NK-92 treated with Interleukin-12 subunit alpha and Interleukin-12 subunit beta, amount 100 ng/mL, for 24 hours (cell line): ENCODE measurements at regions not wholly inside any gene's neighbourhood (a gene's known extent, or its start where the extent isn't known, plus 50 kb on each side); places are given as distances from the start of the nearest gene placed in this dataset.

Experiments used
- DNase-seq: peaks from one replicate; lab custom pipeline; 2025; lab: John Stamatoyannopoulos, UW

DNA sequence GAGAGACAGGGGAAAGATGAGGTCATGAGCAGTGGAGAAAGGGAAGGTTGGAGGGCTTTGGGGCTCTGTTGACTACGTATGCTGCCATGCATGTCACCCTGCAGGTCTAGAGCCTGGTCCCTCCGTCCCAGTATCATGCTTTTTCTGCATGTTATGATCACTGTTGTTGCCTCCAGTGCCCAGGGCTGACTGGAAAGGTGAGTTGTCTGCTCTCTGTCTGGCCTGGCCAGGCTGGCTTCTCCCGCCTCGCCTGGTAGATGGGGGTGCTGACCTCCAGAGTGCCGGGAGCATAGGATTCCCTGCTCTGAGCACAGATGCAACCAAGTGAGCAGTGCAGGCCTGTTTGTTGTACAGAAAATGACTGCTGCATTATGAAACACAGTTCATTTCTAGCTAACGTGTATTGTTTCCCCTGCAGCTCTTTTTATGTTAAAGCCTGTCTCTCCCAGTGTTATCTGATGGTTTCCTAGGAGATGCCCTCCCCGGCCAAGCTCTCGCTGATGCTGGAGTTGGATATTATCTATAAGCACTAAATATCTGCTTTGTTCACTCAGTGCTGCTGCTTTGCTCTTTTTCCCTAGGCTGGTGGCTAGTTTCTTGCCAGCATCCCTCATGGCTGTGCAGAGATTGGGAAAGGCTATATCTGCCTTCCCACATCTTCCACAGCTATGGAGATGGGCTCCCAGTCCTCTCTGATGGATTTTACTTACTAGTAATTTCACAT, 158.2 kb downstream of the TDRD15 start:
- no peak for DNase-seq

DNA sequence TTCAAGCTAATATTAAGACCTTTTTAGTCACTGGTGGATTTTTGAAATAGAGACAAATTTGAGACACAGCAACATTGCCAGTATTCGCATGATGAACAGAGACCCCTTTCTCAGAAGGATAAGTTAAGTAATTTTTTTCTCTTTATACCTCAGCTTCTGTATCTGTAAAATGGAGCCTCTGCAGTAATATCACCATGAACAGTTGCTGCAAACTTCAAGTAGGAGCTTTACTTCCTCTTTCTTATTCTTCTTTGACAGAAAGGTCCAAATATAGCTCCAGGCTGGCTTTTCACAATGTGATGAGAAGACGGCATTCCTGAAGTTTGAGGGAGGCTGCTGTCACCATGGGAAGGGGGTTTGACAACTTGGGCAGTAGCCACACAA, 158.7 kb downstream of the TDRD15 start:
- DNase-seq: no peak

GRCh38 chr2:21288299-21288698, 164.5 kb downstream of the TDRD15 start:
- DNase-seq: no peak

DNA sequence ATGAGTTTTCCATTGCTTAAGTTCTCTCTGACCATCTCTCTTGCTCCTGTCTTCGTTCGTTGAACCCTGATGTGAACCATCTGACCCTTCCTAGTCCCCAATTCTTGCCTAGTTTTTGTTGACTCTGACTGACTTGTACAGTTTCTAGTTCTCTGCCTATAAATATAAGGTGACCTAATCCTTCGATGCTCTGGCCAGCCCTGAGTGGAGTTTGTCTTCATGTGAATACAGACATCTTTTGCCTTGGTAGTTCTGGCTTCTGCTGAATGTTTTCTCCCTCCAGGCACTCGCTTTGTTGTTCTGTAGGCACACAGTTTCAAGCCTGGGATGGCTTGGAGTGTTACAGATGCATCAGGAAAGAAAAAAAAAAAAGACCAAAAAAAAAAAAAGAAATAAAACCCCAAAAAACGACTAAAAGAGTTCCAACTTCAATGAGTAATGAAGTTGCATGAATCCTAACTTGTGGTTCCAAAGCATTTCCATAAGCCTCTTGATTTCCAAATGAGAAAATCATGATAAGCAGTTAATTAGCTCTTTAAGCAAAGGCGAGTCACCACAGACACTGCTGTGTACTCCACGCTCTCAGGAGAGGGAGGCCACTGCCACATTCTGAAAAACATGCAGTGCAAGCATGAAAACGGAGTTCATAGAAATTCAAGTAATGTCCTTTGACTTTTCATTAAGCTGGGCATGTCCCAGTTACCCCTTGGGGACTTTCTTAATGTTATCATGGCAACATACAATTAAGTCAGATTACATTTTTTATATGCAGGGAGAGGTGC, 165.2 kb downstream of the TDRD15 start:
- DNase-seq: no peak

GRCh38 chr2:21289551-21289950, 165.8 kb downstream of the TDRD15 start:
- no peak for DNase-seq

DNA sequence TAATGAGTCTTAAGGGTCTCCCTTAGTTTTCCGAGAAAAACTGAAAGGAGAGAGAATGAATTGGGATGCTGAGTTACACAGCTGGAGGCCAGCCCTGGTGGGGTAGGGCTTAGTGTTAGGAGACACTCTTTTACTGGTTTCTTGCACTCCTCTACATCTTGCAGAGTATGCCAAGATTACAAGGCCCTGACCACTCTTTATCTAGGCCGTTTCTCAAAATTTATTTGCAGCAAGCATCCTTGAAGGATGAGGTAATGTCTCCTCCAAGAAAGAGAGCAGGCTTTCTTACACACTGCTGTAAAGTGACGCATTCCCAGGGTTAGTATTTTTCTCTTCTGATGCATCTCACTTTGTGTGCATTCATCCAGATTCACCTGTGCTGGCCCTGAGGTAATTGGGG, 166.2 kb downstream of the TDRD15 start:
- no peak for DNase-seq

DNA sequence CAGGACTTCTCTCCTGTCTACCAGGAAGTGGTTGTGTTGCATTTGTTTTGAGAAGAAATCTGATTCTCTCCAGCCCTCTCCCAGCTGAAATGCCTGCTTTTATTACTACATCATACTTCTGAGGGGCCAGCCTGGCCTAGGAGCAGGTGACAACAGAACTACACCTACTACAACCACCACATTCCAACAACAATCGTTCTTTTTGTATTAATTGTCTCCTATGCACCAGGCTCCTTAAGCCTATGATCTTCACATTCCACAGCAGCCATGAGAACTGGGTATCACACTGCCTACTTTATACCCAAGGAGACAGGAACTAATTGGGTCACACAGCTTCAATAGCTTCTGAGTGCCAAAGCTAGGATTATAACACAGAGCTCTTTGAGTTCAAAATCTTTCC, 167.7 kb downstream of the TDRD15 start:
- no peak for DNase-seq

DNA sequence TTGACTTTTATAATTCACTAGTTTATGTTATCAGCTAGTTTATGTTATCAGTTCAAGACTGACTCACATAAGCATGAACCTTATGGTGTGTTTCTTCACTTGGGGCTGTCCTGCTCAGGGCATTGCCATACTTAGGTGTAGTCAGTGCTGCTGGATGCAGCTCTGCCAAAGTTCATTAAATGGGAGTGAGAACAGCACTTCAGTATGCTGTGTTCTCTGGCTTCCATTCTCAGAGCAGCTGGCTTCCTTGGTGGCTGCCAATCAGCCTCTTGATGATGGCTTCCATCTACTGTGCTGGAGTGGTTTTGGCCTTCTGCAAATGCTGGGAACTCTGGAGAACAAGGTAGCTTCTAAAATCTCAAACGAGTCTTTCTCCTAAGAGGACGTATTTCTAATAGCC, 170.7 kb downstream of the TDRD15 start:
- no peak for DNase-seq

GRCh38 chr2:21299411-21299810, 175.6 kb downstream of the TDRD15 start:
- no peak for DNase-seq

GRCh38 chr2:21301871-21302455, 178.2 kb downstream of the TDRD15 start:
- DNase-seq: no peak

DNA sequence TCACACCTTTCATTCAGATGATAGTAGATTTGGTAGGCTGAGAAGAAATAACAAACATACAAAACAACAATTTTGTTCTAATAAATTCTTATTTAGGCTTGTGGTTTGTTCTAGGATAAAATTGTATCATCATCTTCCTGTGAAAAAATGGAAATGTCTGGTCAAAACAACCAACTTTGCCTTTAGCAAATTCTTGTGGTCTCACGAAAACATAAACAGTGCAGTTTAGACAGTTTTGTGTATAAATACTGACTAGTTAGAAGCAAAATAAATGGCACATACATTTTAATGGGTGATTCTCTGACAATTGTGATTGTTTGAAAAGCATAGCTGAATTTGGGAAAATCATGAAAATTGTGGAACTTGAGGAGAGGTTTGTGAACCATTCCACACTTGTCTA, 180.1 kb downstream of the TDRD15 start:
- no peak for DNase-seq

DNA sequence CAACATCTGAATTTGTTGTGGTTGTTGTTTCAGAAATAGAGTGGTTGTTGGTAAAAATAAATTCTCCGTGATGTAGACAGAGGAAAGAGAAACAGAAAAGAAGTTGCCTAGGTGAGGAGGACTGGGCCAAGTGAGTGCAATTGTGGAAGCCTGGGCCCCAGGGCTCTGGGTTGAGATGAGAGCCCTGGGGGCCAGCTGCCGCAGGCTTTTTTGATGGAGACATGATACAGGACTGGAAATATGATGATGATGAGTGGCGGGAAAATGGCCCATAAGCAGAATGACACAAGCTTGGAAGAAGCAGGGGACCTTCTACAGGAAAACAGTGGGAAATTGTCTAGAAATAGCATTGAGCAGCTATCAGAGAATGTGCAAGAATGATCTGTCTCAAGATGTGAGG, 181.8 kb downstream of the TDRD15 start:
- DNase-seq: no peak

DNA sequence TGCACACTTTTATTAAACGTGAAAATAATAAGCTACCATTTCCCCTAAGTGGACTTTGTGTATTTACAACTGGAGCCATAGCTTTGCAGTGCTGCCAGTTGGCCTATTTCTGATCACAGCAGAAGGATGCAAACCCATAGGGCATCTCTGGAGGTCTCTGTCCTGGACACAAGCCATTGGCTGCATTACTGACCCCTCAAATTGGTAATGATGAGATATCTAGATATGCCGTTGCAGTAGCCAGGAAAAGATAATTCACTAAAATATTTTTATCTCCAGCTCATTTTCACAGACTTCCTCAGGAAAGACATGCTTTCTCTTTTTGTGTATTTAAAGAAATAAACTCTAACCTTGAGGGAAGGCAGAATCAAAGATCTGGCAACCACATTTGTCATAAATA, 182.5 kb downstream of the TDRD15 start:
- DNase-seq: no peak

DNA sequence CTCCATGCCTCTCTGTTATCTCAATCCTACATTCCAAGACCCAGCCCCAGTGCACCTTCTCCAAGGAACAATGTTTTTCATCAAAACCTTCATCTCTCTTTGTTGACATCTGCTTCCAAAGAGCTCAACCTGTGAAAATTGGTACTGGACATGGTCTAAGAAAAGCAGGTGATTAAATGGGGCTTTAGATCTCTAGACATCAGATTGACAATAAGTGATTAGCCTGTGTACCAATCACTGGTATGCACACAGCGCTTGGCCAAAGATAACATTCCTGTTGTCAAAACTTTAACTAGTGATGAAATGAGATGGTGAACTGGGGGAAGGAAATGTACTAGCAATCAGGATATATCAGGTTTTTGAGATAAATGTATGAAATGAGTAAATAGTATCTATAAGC, 183.3 kb downstream of the TDRD15 start:
- DNase-seq: no peak

DNA sequence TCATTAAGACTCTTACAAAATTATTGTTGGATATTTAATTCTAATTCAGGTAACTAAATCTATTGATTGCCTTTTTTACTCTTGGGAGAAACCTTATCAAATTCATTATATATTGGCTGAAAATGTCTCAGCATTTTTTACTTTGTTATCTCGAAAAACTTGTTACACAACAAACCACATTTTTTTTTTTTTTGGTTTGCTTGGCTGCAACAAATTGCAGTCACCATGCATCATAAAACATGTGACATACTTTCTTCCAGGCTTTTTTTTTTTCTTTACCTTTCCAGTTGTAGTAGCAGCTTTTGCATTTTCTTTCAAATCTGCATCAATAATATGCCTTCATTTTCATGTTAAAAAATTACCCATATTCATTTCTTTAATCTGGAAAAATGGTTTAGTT, 186.7 kb downstream of the TDRD15 start:
- no peak for DNase-seq

- no peak for DNase-seq
These were observed 190.6 kb downstream of the TDRD15 start for GRCh38 chr2:21314322-21314835.

DNA sequence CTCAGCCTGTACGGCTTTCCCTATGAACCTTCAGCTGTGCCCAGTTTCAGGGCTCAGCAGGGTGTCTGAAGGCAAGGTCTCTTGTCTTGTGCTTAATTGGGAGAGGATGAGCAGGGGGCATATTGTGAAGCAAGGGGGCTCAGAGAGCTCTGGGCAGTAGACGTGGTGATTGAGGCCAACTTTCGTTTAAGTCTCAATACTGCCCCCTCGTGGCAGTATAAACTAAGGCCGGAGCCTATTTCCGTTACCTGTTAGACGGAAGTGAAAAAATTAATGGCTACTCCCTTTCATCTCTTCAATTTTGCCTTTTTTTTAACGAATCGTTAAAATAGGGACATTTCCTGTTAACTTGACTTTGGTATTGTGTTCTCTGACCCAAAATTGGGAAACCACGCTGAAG, 193.4 kb downstream of the TDRD15 start:
- no peak for DNase-seq

- no peak for DNase-seq
These were observed 194.5 kb downstream of the TDRD15 start for GRCh38 chr2:21318263-21318662.

DNA sequence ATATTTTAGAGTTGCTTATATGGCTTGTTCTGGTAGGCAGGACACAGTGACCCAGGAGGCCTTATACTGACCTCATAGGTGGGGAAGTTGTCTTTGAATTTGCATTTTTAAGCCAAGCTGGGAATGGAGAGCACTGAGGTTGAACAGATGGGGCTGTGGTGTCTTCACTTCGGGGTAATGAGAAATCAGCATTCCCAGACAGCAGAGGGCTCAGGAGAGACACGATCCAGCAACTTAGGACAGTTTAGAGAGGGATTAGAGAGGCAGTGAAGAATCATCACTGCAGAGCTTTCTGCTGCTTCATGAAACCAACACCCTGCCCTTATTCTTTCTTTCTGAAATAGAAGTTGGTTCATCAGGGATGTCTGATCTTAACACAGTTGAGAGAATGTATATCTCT, 202.4 kb downstream of the TDRD15 start:
- DNase-seq: no peak

GRCh38 chr2:21328177-21328576, 204.4 kb downstream of the TDRD15 start:
- no peak for DNase-seq

GRCh38 chr2:21330786-21331391, 207.1 kb downstream of the TDRD15 start:
- DNase-seq: no peak

DNA sequence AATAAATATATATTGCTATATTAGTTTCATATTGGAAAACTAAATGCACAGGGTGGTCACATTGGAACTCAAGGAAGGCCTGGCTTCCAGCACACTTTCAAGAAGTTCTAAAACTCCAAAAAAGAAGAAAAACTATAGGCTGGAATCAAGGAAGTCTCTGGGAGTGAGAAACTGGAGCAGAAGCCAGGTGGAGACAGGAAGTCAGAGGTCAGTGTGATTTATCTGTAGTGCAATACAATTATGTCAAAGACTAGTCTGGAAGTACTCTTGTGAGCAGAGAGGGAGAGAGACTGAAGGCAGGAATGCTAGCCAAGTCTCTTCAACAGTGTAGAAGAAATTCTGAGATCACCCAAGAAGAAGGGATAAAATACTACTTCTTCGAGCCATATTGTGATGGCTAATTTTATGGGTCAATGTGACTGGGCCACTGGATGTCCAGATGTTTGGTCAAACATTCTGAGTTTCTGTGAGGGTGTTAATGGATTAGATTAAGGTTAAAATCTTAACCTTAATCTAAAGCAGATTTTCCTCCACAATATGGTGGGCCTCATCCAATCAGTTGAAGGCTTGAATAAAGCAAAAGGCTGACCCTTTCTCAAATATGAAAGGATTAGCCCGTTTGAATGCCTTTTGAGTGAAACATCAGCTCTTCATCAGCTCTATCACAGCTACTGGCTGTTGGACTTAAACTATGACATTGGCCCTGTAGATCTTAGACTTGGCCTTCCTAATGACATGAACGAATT, 208.0 kb downstream of the TDRD15 start:
- DNase-seq: no peak
